Testis (tissue), 2 donors: ENCODE measurements at regions not wholly inside any gene's neighbourhood (a gene's known extent, or its start where the extent isn't known, plus 50 kb on each side); places are given as distances from the start of the nearest gene placed in this dataset.

Experiments used
- CTCF ChIP-seq, 3 experiments: fragments of 450-650 bp in 2 of 3; fragments of 200-600 bp in 1 of 3; sonication (generic) in 1 of 3; IDR thresholded peaks; one replicate each; pipeline ENCODE4 v1.5.1; 2016 to 2019; ENCODE audit warnings: antibody characterized with exemption in 3 of 3, mild to moderate bottlenecking in 2 of 3, moderate library complexity in 1 of 3
- POLR2A ChIP-seq: fragments of 450-650 bp; IDR thresholded peaks from one replicate; pipeline ENCODE4 v1.6.1; 2017; ENCODE audit warnings: antibody characterized with exemption, mild to moderate bottlenecking, moderate library complexity

DNA sequence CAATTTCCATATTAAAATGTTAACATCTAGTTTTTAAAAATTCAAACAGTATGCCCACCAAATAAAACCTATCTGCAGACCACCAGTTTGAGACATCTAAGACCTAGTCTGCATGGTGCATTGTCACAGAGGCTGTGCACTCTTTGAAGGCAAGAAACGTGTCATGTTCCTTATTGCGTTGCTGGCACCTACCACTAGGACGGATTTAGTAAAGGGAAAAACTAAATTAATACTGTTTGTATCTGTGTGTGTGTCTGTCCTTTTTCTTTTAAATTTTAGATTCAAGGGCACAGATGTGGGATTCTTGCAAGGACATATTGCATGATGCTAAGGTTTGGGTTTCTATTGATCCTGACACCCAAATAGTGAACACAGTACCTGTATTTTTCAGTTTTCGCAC, 481.4 kb downstream of the UQCRFS1 start:
- TF ChIP-seq CTCF (IDR thresholded peaks at IDR 0.05), result no peak
- no peak for TF ChIP-seq POLR2A
